ENCODE measurements at regions not wholly inside any gene's neighbourhood (a gene's known extent, or its start where the extent isn't known, plus 50 kb on each side); places are given as distances from the start of the nearest gene placed in this dataset.
"Not testable (repeated sequence)": the region's sequence is repeated elsewhere in the genome, so short reads cannot be mapped to it uniquely, and the experiment has no call there.

DNA sequence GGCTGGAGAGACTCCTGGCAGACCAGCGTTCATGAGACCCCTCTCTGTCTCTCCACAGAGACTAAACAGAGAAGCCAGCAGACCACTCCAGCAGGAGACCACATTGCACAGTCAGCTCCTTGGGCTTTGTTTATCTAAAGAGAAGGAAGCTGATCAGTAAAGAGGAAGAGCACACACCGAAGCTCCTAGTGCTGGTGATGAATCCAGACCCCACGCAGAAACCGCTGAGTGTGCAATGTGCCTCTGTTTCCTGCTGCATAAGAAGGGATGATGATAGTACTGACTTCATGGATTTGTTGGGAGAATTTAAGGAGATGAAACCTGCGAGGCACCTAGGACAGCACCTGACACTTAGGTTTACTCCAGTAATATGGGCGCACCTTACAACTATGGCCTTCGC, 544.1 kb upstream of the ID2 start:
- no peak for DNase-seq

GRCh38 chr2:8138525-8138922, 543.3 kb upstream of the ID2 start:
- DNase-seq = no peak

DNA sequence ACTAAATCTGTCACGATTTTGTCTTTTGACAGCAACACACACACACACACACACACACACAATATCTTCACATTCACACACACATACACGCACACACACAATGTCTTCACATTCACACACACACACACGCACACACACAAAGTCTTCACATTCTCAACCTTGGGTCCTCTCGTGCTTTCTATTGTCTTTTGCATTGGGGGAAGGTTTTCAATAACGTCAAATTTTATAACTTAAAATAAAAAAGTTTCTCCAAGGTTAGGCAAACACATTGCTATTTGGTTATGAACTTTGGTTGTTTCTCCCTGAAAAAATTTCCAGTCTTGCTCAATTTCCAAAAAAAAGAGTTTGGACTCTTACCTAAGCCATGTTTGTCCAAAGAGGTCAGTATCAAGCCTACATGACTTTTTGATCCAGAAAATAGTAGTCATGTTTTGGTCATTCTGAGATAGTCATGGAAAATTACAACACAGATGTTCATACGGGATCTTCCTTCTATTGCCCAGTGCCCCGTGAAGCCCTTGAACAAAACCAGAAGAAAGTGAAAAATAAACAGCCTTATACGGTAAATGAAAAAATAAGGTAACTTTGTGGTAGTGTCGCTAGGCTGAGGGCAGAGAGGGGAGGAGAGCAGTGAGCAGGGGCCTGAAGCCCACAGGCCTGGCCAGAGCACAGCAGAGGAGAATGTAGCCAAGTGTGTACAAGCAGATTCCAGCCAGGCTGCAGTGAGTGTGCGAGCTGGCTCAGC, 542.8 kb upstream of the ID2 start:
- DNase-seq = no peak

DNA sequence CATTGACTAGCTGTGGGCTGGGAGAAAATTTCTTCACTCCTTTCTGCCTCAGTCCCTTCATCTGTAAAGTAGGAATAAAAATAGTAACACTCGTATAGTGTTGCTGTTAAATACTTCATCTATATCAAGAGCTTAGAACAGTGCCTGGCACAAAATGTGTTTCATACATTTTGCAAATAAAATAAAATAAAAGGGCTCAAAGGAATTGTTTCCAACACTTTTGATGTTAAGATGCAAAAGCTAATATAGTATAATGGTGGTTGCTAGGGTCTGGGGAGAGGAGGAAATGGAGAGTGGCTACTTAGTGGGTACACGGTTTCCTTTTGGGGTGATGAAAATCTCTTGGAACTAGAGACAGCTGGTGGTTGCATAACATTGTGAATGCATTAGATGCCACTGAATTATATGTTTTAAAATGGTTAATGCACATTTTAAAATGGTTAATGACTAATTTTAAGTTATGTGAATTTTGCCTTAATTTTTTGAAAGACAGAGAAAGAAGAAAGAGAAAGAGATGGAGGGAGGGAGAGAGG, 542.1 kb upstream of the ID2 start:
- DNase-seq = no peak

- DNase-seq = no peak
Measured at GRCh38 chr2:8141079-8141707, 540.7 kb upstream of the ID2 start.

DNA sequence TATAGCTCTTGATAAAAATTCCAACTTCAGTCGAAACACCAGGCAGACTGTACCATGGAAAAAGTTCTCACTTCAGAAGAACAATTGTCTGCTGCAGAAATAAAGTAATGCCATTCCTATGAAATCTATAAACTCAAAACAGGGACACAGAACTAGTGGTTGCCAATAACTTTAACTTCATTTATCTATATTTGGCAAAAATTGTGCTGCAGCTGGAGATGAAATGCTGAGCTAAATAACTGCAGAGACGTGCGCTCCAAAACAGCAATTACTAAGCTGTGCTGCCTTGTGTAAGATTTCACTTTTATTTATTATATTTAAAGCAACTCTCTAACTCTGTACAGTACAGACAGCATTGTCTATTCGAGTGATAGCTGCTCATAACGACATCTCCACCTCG, 540.1 kb upstream of the ID2 start:
- no peak for DNase-seq

GRCh38 chr2:8142461-8142860, 539.4 kb upstream of the ID2 start:
- DNase-seq = no peak

- no peak for DNase-seq
Measured at GRCh38 chr2:8144131-8144631, 537.7 kb upstream of the ID2 start.

DNA sequence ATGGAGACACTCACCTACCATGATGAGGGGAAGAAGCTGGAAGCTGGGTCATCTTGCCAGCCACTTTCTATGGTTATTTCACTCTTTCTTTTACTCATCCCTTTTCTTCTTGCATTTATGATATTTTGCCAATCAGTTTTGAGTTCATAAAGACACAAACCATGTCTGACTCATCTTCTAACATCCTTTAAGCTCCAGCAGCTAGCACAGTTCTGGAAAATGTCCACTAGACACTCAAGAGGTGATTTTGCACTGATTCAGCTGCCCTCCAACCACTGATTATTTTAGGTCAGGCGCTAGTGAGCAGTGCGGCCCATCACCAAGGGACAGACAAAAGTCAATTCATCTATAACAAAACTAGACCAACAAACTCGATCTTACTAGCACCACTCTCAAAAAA, 537.1 kb upstream of the ID2 start:
- DNase-seq = no peak

DNA sequence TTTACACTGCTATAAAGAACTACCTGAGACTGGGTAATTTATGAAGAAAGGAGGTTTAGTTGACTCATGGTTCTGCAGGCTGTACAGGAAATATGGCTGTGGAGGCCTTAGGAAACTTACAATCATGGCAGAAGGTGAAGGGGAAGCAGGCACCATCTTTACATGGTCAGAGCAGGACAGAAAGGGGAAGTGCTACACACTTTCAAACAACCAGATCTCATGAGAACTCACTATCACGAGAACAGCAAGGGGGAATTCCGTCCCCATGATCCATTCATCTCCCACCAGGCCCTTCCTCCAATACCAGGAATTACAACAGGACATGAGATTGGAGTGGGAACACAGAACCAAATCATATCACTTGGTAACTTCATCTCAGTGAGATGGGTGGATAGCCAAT, 536.5 kb upstream of the ID2 start:
- DNase-seq = not testable (repeated sequence)

DNA sequence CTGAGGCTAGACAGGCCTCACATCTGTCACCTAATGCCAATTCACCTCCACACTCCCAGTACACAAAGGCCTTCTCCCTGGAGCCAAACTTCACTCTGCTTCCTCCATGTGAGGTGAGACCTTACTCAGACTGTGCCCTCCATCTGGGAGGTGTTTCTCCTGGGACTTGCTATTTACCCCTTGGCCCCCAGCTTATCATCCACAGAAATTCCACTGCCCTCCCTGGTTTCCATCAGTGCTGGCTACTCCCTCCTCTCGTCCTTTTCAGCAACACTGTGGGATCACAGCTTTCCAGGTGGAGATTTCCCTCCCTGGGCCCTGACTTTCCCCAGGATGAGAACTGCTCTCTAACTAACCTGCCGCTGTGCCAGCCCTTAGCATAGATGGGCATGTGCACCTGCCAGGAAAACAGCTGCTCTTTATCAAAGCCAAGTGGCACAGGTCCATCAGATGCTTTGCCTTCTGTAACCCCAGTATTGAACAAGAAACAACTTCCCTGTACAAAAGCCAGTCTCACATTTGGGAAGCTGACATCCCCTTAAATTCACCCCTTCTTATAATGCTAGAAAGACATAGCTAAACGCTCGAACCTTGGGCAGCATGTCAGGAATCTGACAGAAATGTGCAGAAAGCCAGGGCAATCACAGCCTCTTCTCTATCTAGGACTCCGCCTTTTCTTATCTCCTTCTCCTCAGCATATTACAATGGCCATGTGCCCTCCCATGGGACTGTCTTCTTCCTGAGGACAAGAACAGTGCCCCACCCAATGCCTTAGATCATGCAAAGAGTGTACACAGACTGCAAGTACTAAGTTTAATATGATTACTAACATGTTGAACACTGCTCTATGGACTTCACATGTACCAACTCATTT, 535.5 kb upstream of the ID2 start:
- no peak for DNase-seq

- DNase-seq = no peak
Measured at GRCh38 chr2:8148260-8149006, 533.4 kb upstream of the ID2 start.

DNA sequence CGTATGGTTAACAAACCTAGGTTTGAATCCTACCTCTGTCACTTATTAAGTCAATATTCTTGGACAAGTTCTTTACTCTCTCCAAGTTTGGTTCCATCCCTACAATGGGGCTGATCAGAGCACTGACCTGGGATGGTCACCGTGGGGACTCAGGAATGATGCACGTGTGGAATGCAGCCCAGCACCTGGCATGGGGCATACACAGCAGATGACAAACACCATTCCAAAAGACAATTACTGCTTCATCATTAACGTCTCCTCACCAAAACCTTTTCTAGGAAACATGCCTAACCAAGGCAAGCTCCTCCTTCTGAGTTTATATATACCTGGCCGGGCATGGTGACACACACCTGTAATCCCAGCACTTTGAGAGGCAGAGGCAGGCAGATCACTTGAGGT, 532.9 kb upstream of the ID2 start:
- no peak for DNase-seq

- DNase-seq = no peak
Measured at GRCh38 chr2:8149985-8150539, 531.8 kb upstream of the ID2 start.

DNA sequence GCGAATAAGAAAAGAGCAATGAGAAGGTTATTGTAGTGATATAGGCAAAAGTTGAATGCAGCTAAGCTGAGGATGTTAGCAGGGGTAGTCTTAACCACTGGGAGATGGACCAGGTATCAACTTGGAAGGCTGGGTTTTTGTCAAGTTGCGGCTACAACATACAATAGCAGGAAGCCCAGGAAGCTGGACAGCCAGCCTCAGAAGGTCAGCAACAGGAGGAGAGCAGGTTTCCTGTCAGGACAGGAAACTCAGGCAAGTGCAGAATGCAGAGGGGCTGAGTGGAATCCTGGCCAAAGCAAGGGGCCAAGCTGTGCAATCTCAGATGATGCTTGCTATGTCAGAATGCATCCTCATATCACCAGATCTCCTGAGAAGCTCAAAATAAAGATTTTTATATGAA, 530.0 kb upstream of the ID2 start:
- no peak for DNase-seq

GRCh38 chr2:8152392-8153257, 529.2 kb upstream of the ID2 start:
- no peak for DNase-seq

GRCh38 chr2:8153258-8153718, 528.6 kb upstream of the ID2 start:
- DNase-seq = no peak

- DNase-seq = peak; percentile 34
Measured at GRCh38 chr2:8154270-8154669, 527.6 kb upstream of the ID2 start.

DNA sequence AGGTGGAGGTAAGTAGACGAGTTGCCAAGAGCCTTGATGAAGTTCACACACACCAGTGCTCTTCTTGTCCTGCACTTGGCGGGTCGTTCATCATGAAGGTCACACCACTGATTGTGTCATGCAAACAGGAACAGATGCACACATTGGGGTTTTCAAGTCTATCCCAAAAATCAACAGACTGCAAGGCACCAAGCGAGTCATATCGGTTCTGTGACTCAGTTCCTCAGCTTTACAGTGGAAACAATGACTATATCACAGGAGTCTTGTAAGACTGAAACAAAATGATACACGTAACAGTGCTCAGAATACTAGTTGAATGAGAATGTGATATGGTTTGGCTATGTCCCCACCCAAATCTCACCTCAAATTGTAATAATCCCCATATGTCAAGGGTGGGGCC, 526.9 kb upstream of the ID2 start:
- DNase-seq = peak; percentile 69

DNA sequence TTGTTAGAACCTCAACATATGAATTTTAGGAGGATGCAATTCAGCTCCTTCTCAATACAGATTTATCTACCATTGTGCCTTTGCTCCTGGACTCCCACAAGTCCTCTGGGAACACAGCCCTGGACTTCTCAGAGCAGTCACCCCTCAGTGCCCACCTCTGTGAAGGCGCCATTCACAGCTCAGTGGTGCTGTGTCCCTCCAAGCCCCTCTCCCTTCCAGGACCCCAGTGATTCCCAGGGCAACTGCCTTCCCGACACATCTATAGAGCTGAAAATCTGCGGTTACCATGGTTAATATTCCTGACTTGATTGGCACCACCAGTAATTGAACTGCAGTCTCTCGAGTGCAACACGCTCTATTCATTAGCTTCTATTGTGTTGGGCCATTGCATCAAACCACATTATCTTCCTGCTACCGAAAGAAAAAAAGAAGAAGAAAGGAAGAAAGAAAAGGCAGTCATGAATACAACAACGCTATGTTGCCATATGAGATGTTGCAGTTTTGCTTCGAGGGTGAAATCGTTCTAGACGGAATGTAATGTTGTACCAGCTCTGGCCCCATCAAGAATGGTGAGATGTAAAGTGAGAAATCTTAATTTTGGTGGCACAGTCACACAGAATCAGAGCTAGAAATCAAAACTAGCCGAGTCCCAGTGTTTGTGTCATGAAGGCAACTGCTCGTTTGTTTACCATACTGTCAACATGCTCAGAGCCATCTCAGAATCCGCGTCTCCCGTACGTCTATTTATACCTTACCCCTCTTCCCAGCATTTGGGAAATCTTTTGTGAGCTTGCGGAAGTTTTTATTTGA, 524.0 kb upstream of the ID2 start:
- DNase-seq = no peak
